GM18867 (cell line): ENCODE measurements at regions not wholly inside any gene's neighbourhood (a gene's known extent, or its start where the extent isn't known, plus 50 kb on each side); places are given as distances from the start of the nearest gene placed in this dataset.
"Not testable (repeated sequence)": the region's sequence is repeated elsewhere in the genome, so short reads cannot be mapped to it uniquely, and the experiment has no call there.

Experiments used
- ATAC-seq: cut with Tn5 transposase; IDR thresholded peaks from one replicate; pipeline ENCODE4 v1.9.1; 2021; ENCODE audit warnings: mild to moderate bottlenecking, moderate library complexity; ENCODE audit not compliant: unreplicated experiment

DNA sequence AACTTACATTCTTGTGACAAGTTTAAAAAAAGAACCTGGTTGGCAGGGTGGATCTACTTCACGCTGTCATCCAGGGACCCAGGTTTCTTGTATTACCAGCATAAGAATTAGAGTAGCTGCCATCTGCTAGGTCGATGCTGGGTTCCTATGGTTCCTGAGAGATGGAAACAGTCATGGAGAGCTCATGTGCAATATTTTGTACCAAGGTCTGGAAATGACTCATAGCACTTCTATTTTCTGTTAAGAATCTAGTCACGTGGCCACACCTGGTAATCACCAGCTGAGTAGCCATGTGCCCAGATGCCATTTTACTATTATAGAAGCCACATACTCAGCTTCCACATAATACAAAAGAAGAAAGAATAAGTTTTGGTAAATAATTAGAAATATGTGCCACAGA is 171.3 kb downstream of the CD83 start:
- ATAC-seq, result no peak

GRCh38 chr6:14290041-14290771 is 172.6 kb downstream of the CD83 start:
- no peak for ATAC-seq

- no peak for ATAC-seq
Observed at GRCh38 chr6:14290772-14291330, 173.3 kb downstream of the CD83 start.

GRCh38 chr6:14291331-14291730 is 173.8 kb downstream of the CD83 start:
- no peak for ATAC-seq

- ATAC-seq, result no peak
Observed at GRCh38 chr6:14292119-14292518, 174.5 kb downstream of the CD83 start.

DNA sequence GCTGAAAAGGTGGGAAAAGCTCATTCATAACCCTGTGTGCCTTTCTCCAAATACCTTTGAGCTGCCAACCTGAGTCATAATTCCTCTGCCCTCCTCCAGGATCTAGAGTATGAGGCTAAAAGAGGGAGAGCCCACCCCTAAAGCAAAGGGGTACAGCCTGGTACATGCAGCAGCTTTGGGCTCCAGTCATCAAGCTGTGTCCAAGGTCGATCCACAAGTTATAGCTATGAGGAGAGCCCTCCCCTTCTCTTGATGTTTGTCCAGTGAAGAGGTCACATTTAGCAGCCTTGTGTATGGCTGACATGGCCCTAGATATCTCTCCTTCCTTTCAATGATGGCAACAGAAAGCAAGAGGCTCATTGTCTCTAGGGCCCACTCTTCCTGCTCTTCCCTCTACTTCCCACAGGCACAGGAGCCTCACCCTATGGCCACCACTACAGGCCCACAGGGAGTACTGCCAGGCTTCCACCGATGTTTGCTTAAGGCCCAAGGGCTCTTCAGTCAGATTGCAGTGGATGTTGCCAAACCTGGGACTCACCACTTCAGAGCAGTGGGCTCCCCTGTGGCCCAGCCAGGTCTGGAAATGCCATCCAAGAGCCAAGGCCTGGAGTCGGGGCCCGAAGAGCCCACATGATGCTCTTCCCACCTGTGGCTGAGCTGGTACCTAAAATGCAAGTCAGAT is 176.8 kb downstream of the CD83 start:
- no peak for ATAC-seq

- not testable (repeated sequence) for ATAC-seq
Observed at GRCh38 chr6:14296698-14297097, 179.1 kb downstream of the CD83 start.

DNA sequence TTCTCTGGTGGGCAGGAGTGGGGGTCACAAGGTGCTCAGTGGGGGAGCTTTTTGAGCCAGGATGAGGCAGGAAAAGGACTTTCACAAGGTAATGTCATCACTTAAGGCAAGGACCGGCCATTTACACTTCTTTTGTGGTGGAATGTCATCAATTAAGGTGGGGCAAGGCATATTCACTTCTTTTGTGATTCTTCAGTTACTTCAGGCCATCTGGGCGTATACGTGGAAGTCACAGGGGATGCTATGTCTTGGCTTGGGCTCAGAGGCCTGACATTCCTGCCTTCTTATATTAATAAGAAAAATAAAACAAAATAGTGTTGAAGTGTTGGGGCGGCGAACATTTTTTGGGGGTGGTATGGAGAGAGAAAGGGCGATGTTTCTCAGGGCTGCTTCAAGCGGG is 179.5 kb downstream of the CD83 start:
- not testable (repeated sequence) for ATAC-seq

DNA sequence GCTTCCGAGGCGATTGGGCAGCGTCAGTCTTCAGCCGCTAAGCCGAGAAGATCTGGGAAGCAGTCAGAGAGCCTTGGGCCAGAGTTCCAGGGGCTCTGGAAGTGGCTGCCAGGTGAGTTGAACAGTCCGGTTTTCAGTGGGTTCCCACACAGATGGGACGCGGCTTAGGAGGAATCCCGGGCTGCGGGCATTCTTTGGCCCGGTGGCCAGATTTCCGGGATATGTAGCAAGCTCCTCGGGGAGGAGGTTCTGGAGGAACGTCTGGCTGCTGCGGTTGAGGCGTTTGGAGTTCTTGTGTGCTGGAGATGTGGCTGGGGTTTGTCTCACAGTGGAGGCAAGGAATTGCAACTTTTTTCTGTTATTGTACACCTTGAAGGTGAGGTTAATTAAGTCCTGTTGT is 182.6 kb downstream of the CD83 start:
- not testable (repeated sequence) for ATAC-seq

- ATAC-seq, result not testable (repeated sequence)
Observed at GRCh38 chr6:14300721-14301120, 183.1 kb downstream of the CD83 start.

GRCh38 chr6:14301477-14301876 is 183.9 kb downstream of the CD83 start:
- ATAC-seq, result not testable (repeated sequence)

- ATAC-seq, result no peak
Observed at GRCh38 chr6:14305131-14305530, 187.6 kb downstream of the CD83 start.

GRCh38 chr6:14305624-14306023 is 188.1 kb downstream of the CD83 start:
- ATAC-seq, result no peak

- no peak for ATAC-seq
Observed at GRCh38 chr6:14306151-14306906, 188.8 kb downstream of the CD83 start.

DNA sequence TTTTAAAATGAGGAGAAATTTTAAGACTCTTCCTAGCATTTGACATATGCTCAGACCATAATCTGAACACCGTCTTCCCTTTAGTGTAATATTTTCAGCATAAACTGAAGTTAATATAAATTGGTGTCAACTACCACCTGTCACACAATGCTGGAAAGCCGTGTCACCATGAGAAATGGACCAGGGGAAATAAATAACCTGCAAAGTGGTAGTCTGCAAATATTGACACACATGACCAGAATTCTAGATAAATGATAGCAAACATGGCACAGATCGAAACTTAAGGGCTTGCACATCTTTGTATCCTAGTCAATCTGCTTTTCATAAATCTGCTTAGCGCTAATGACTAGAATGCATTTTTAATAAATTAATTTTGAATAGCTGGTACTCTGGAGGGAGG is 191.9 kb downstream of the CD83 start:
- no peak for ATAC-seq

- no peak for ATAC-seq
Observed at GRCh38 chr6:14309951-14310445, 192.4 kb downstream of the CD83 start.

DNA sequence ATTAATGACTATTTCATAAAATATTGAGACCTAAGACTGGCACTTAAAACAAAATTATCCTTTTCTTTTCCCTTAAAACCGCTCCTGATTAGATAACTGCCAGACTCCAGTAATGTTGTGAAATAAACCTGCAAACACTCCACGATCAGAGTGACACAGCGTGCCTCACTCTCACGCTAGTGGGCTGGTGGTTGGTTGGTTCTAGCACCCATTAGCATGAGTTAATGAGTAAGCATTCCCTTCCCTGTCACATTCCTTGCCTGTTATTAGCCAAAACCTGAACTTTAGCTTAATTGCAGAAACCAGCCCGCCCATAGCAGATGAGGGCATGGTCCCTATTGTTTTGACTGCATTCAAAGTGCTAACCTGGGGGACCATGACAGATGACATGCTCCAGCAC is 193.4 kb downstream of the CD83 start:
- ATAC-seq, result no peak

- no peak for ATAC-seq
Observed at GRCh38 chr6:14312587-14312986, 195.0 kb downstream of the CD83 start.

- no peak for ATAC-seq
Observed at GRCh38 chr6:14313248-14313647, 195.7 kb downstream of the CD83 start.

- no peak for ATAC-seq
Observed at GRCh38 chr6:14315353-14315752, 197.8 kb downstream of the CD83 start.

- no peak for ATAC-seq
Observed at GRCh38 chr6:14316651-14317386, 199.2 kb downstream of the CD83 start.
